ENCODE measurements at regions not wholly inside any gene's neighbourhood (a gene's known extent, or its start where the extent isn't known, plus 50 kb on each side); places are given as distances from the start of the nearest gene placed in this dataset.

- DNase-seq (ENCODE audit: low read depth): no peak
Measured at GRCh38 chr2:223107825-223108224, 55.8 kb downstream of the KCNE4 start.

GRCh38 chr2:223108351-223109050 is 56.5 kb downstream of the KCNE4 start:
- DNase-seq (ENCODE audit: low read depth): peak; percentile 40

GRCh38 chr2:223109341-223109740 is 57.4 kb downstream of the KCNE4 start:
- no peak for DNase-seq (ENCODE audit: low read depth)

GRCh38 chr2:223113161-223113560 is 61.2 kb downstream of the KCNE4 start:
- DNase-seq (ENCODE audit: low read depth): no peak

- DNase-seq (ENCODE audit: low read depth): no peak
Measured at GRCh38 chr2:223114170-223114569, 62.2 kb downstream of the KCNE4 start.

GRCh38 chr2:223114917-223115316 is 62.9 kb downstream of the KCNE4 start:
- no peak for DNase-seq (ENCODE audit: low read depth)

- DNase-seq (ENCODE audit: low read depth): no peak
Measured at GRCh38 chr2:223117533-223117932, 65.5 kb downstream of the KCNE4 start.

- DNase-seq (ENCODE audit: low read depth): no peak
Measured at GRCh38 chr2:223121283-223121682, 69.3 kb downstream of the KCNE4 start.

- no peak for DNase-seq (ENCODE audit: low read depth)
Measured at GRCh38 chr2:223122781-223123180, 70.8 kb downstream of the KCNE4 start.

GRCh38 chr2:223123855-223124610 is 72.0 kb downstream of the KCNE4 start:
- peak; percentile 77 for DNase-seq (ENCODE audit: low read depth)

GRCh38 chr2:223141606-223142005 is 89.6 kb downstream of the KCNE4 start:
- no peak for DNase-seq (ENCODE audit: low read depth)

- no peak for DNase-seq (ENCODE audit: low read depth)
Measured at GRCh38 chr2:223142118-223142517, 90.1 kb downstream of the KCNE4 start.

- DNase-seq (ENCODE audit: low read depth): no peak
Measured at GRCh38 chr2:223147431-223147830, 95.4 kb downstream of the KCNE4 start.

- DNase-seq (ENCODE audit: low read depth): no peak
Measured at GRCh38 chr2:223148516-223148915, 96.5 kb downstream of the KCNE4 start.

GRCh38 chr2:223155956-223156355 is 104.0 kb downstream of the KCNE4 start:
- no peak for DNase-seq (ENCODE audit: low read depth)

- no peak for DNase-seq (ENCODE audit: low read depth)
Measured at GRCh38 chr2:223161873-223162458, 110.0 kb downstream of the KCNE4 start.

GRCh38 chr2:223165423-223166214 is 113.6 kb downstream of the KCNE4 start:
- no peak for DNase-seq (ENCODE audit: low read depth)

- DNase-seq (ENCODE audit: low read depth): no peak
Measured at GRCh38 chr2:223166215-223166493, 114.2 kb downstream of the KCNE4 start.

- DNase-seq (ENCODE audit: low read depth): no peak
Measured at GRCh38 chr2:223166983-223167650, 115.1 kb downstream of the KCNE4 start.

GRCh38 chr2:223169830-223170605 is 118.0 kb downstream of the KCNE4 start:
- no peak for DNase-seq (ENCODE audit: low read depth)

- no peak for DNase-seq (ENCODE audit: low read depth)
Measured at GRCh38 chr2:223176970-223177369, 125.0 kb downstream of the KCNE4 start.
